ENCODE measurements at regions not wholly inside any gene's neighbourhood (a gene's known extent, or its start where the extent isn't known, plus 50 kb on each side); places are given as distances from the start of the nearest gene placed in this dataset.
"Not testable (repeated sequence)": the region's sequence is repeated elsewhere in the genome, so short reads cannot be mapped to it uniquely, and the experiment has no call there.

- not testable (repeated sequence) for DNase-seq
Measured at GRCh38 chr7:32645255-32645654, 150.0 kb downstream of the AVL9 start.

- DNase-seq, result no peak
Measured at GRCh38 chr7:32643194-32643593, 147.9 kb downstream of the AVL9 start.

GRCh38 chr7:32639122-32639521 lies 143.8 kb downstream of the AVL9 start:
- no peak for DNase-seq

GRCh38 chr7:32638479-32639121 lies 143.3 kb downstream of the AVL9 start:
- not testable (repeated sequence) for DNase-seq
